Rectal smooth muscle tissue (tissue), 1 donor: ENCODE measurements at regions not wholly inside any gene's neighbourhood (a gene's known extent, or its start where the extent isn't known, plus 50 kb on each side); places are given as distances from the start of the nearest gene placed in this dataset.

Experiments used
- H3K27ac ChIP-seq: one replicate; pipeline ENCODE4 v1.7.0; 2013; ENCODE audit warnings: low read depth, low read length, inconsistent platforms
- H3K27me3 ChIP-seq: one replicate; pipeline ENCODE4 v1.7.0; 2013; ENCODE audit warnings: low read length; ENCODE audit not compliant: control insufficient read depth, insufficient read depth
- H3K36me3 ChIP-seq: one replicate; pipeline ENCODE4 v1.7.0; 2013; ENCODE audit warnings: low read length; ENCODE audit not compliant: control insufficient read depth, insufficient read depth
- H3K4me1 ChIP-seq: one replicate; pipeline ENCODE4 v1.7.0; 2013; ENCODE audit warnings: low read length; ENCODE audit not compliant: control insufficient read depth, insufficient read depth
- H3K4me3 ChIP-seq: one replicate; pipeline ENCODE4 v1.7.0; 2013; ENCODE audit warnings: low read length
- H3K9ac ChIP-seq: one replicate; pipeline ENCODE4 v1.7.0; 2013; ENCODE audit warnings: low read length

- no peak overlapping the region for H3K4me3 ChIP-seq
- H3K27me3 ChIP-seq, result no peaks in the 10 kb centered on the region
- no peak overlapping the region for H3K9ac ChIP-seq
- no peaks in the 10 kb centered on the region for H3K36me3 ChIP-seq
- H3K4me1 ChIP-seq, result peaks cover 3% of the 10 kb centered on the region
- no peak overlapping the region for H3K27ac ChIP-seq
Observed at GRCh38 chr12:25652371-25652770, 99.3 kb upstream of the LMNTD1 start.

GRCh38 chr12:25653487-25654175, 100.5 kb upstream of the LMNTD1 start:
- Histone ChIP-seq H3K27ac (no peak overlapping the region), H3K36me3 (no peaks in the 10 kb centered on the region), H3K27me3 (no peaks in the 10 kb centered on the region), H3K9ac (no peak overlapping the region), H3K4me3 (no peak overlapping the region), H3K4me1 (peaks cover 2% of the 10 kb centered on the region)

DNA sequence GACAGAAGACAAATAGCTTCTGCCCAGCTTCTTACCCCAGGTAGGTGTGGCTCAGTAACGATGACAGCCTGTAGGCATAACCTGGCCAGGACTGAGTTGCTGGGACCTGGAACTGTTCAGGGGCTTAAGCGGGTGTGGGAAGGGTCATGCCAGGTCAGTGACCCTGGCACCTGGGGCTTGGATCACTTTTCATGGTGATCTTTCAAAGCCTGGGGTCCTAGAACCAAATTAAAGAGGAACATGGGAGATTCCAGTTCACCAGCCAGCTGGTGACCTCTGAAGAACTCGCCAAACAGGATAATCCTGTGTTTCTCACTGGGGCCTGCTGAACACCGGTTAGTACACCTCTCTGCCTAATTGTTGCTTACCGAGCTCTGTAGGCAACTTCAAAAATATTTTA, 102.6 kb upstream of the LMNTD1 start:
- H3K9ac ChIP-seq, result no peak overlapping the region
- no peak overlapping the region for H3K4me3 ChIP-seq
- no peaks in the 10 kb centered on the region for H3K4me1 ChIP-seq
- no peaks in the 10 kb centered on the region for H3K27me3 ChIP-seq
- no peak overlapping the region for H3K27ac ChIP-seq
- H3K36me3 ChIP-seq, result no peaks in the 10 kb centered on the region

GRCh38 chr12:25659621-25660020, 106.5 kb upstream of the LMNTD1 start:
- no peak overlapping the region for H3K27ac ChIP-seq
- H3K4me1 ChIP-seq, result no peaks in the 10 kb centered on the region
- no peaks in the 10 kb centered on the region for H3K36me3 ChIP-seq
- no peak overlapping the region for H3K4me3 ChIP-seq
- H3K27me3 ChIP-seq, result no peaks in the 10 kb centered on the region
- no peak overlapping the region for H3K9ac ChIP-seq

GRCh38 chr12:25670076-25671055, 117.3 kb upstream of the LMNTD1 start:
- Histone ChIP-seq H3K27ac (no peak overlapping the region), H3K9ac (no peak overlapping the region), H3K27me3 (no peaks in the 10 kb centered on the region), H3K4me3 (no peak overlapping the region), H3K4me1 (no peaks in the 10 kb centered on the region), H3K36me3 (no peaks in the 10 kb centered on the region)

DNA sequence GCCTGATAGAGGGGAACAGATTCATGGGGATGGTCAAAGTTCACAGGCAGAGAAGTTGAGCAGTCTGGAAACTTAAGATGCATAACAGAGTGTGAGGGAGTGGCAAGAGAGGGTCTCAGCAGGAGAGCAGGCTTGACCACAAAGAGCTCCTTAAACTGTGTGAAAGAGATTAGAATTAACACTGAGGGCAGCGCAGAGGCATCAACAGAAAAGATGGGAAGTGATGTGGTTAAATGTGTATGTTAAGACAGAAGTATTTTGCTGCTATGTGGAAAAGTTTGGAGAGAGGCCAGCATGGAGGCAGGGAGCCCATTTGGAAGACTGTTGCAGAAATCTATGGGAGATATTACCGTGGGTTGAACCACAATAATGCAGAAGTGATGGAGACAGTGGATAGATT, 122.7 kb upstream of the LMNTD1 start:
- Histone ChIP-seq H3K9ac (no peak overlapping the region), H3K4me1 (no peaks in the 10 kb centered on the region), H3K36me3 (no peaks in the 10 kb centered on the region), H3K4me3 (no peak overlapping the region), H3K27me3 (no peaks in the 10 kb centered on the region), H3K27ac (no peak overlapping the region)

- Histone ChIP-seq H3K9ac (no peak overlapping the region), H3K27me3 (no peaks in the 10 kb centered on the region), H3K27ac (no peak overlapping the region), H3K4me3 (no peak overlapping the region), H3K36me3 (no peaks in the 10 kb centered on the region), H3K4me1 (no peaks in the 10 kb centered on the region)
Observed at GRCh38 chr12:25677232-25677937, 124.3 kb upstream of the LMNTD1 start.

- Histone ChIP-seq H3K4me1 (peaks cover 9% of the 10 kb centered on the region), H3K4me3 (no peak overlapping the region), H3K36me3 (no peaks in the 10 kb centered on the region), H3K9ac (no peak overlapping the region), H3K27ac (no peak overlapping the region), H3K27me3 (no peaks in the 10 kb centered on the region)
Observed at GRCh38 chr12:25681580-25681979, 128.5 kb upstream of the LMNTD1 start.

DNA sequence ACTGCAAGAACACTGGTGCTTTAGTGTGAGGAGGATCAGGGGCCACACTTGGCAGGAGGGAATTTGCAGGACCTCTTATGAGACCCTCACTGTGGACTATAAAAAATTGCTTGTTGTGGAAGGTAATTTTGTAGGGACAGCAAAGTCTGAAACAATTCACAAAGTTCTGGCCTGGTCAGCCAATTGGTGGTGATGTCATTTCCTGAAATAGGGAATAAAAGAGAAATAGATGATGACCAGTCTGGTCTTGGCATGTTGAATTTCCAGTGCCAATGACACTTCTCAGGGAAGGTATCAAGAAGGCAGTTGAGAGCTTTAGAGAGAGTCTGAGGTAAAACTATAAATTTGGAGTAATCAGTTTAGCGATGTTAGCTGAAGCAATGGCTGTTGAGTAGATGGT, 129.3 kb upstream of the LMNTD1 start:
- Histone ChIP-seq H3K36me3 (no peaks in the 10 kb centered on the region), H3K27ac (no peak overlapping the region), H3K4me3 (no peak overlapping the region), H3K4me1 (peaks cover 9% of the 10 kb centered on the region), H3K9ac (no peak overlapping the region), H3K27me3 (no peaks in the 10 kb centered on the region)

- Histone ChIP-seq H3K4me1 (peaks cover 9% of the 10 kb centered on the region), H3K4me3 (no peak overlapping the region), H3K27me3 (no peaks in the 10 kb centered on the region), H3K27ac (no peak overlapping the region), H3K9ac (no peak overlapping the region), H3K36me3 (no peaks in the 10 kb centered on the region)
Observed at GRCh38 chr12:25684070-25684469, 131.0 kb upstream of the LMNTD1 start.

- no peak overlapping the region for H3K9ac ChIP-seq
- no peak overlapping the region for H3K4me3 ChIP-seq
- no peak overlapping the region for H3K27ac ChIP-seq
- H3K36me3 ChIP-seq, result no peaks in the 10 kb centered on the region
- H3K4me1 ChIP-seq, result peaks cover 9% of the 10 kb centered on the region
- no peaks in the 10 kb centered on the region for H3K27me3 ChIP-seq
Observed at GRCh38 chr12:25686351-25686750, 133.3 kb upstream of the LMNTD1 start.

DNA sequence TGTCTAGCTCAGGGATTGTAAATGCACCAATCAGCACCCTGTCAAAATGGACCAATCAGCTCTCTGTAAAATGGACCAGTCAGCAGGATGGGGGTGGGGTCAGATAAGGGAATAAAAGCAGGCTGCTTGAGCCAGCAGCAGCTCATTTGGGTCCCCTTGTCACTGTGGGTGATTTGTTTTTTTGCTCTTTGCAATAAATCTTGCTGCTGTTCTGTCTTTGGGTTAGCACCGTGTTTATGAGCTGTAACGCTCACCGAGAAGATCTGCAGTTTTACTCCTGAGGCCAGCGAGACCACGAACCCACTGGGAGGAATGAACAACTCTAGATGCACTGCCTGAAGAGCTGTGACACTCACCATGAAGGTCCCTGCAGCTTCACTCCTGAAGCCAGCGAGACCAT, 134.1 kb upstream of the LMNTD1 start:
- no peak overlapping the region for H3K27ac ChIP-seq
- peaks cover 9% of the 10 kb centered on the region for H3K4me1 ChIP-seq
- no peak overlapping the region for H3K4me3 ChIP-seq
- no peaks in the 10 kb centered on the region for H3K27me3 ChIP-seq
- H3K9ac ChIP-seq, result no peak overlapping the region
- H3K36me3 ChIP-seq, result no peaks in the 10 kb centered on the region
